ENCODE measurements at regions not wholly inside any gene's neighbourhood (a gene's known extent, or its start where the extent isn't known, plus 50 kb on each side); places are given as distances from the start of the nearest gene placed in this dataset.

DNA sequence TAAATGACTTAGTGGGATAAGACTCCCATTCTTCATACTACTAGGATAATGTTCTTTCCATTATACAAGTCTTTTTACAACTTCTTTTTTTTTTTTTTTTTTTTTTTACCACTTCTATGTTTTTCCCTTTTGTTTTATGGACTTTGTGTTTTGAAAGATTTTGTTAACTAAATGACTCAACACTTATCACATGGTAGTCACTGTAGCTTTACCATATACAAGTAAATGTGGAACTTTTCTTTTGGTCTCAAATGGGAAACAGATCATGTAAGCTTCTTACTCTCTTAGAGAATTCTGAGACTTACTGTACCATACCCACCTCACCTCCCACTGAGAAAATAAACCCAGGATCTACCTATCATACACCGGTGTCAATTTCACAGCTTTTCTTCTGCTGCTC, 590.3 kb upstream of the CDH2 start:
- TF ChIP-seq, protein P1, sequence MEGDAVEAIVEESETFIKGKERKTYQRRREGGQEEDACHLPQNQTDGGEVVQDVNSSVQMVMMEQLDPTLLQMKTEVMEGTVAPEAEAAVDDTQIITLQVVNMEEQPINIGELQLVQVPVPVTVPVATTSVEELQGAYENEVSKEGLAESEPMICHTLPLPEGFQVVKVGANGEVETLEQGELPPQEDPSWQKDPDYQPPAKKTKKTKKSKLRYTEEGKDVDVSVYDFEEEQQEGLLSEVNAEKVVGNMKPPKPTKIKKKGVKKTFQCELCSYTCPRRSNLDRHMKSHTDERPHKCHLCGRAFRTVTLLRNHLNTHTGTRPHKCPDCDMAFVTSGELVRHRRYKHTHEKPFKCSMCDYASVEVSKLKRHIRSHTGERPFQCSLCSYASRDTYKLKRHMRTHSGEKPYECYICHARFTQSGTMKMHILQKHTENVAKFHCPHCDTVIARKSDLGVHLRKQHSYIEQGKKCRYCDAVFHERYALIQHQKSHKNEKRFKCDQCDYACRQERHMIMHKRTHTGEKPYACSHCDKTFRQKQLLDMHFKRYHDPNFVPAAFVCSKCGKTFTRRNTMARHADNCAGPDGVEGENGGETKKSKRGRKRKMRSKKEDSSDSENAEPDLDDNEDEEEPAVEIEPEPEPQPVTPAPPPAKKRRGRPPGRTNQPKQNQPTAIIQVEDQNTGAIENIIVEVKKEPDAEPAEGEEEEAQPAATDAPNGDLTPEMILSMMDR (IDR thresholded peaks at IDR 0.05; ENCODE audit: borderline replicate concordance, extremely low read depth, low read length, poor library complexity, severe bottlenecking), result no peak
- no peak for TF ChIP-seq EZH2 (IDR thresholded peaks at IDR 0.05; ENCODE audit: borderline replicate concordance, low read depth, low read length, severe bottlenecking)
